ENCODE measurements at regions not wholly inside any gene's neighbourhood (a gene's known extent, or its start where the extent isn't known, plus 50 kb on each side); places are given as distances from the start of the nearest gene placed in this dataset.
A peak's percentile ranks its signal among the peaks of the same experiment; 100 is the strongest.

DNA sequence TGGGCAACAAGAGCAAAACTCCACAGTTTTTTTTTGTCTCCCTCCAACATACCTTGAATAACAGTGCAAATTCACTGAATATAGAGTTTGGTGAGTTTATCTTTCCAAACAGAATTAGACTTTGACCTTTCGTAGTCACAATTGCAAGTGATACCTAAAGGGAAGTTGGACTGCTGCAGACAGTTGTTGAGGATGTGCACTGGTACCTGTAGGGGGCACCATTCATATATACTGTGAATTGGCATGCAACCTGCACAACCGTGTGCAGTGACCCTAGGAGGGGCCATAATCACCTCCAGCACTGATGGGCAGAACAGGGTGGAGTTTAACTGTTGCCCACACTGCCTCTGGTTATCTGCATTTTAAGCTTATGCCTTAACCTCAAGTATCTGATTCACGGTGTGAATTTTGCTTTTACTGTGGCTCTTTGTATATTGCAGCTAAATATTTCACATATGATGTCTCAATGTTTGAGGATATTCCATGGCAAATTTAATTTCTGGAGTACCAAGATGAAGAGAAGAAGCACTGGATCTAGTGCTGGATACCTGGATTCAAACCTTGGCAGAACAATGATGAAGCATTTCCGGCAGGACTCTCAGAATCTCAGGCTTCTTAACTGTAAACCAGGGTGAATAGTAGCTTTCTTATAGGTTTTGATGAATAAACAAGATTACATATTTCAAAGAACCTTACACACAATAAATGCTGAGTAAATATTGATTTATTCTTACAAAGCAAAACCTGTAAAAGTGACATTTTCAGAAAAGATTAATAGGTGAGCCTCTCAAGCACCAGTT is 144.3 kb downstream of the ACTBL2 start:
- no peaks in the 10 kb centered on the region for H3K36me3 ChIP-seq
- no peak for DNase-seq (ENCODE audit: low spot score in 2 of 2)
- H3K9me3 ChIP-seq = no peaks in the 10 kb centered on the region
- intact Hi-C loops (cut with DNase I; ENCODE audit: low total_unique reads) = no loop called here
- TF ChIP-seq, protein P1, sequence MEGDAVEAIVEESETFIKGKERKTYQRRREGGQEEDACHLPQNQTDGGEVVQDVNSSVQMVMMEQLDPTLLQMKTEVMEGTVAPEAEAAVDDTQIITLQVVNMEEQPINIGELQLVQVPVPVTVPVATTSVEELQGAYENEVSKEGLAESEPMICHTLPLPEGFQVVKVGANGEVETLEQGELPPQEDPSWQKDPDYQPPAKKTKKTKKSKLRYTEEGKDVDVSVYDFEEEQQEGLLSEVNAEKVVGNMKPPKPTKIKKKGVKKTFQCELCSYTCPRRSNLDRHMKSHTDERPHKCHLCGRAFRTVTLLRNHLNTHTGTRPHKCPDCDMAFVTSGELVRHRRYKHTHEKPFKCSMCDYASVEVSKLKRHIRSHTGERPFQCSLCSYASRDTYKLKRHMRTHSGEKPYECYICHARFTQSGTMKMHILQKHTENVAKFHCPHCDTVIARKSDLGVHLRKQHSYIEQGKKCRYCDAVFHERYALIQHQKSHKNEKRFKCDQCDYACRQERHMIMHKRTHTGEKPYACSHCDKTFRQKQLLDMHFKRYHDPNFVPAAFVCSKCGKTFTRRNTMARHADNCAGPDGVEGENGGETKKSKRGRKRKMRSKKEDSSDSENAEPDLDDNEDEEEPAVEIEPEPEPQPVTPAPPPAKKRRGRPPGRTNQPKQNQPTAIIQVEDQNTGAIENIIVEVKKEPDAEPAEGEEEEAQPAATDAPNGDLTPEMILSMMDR (IDR thresholded peaks at IDR 0.05) = no peak
- TF ChIP-seq POLR2A (IDR thresholded peaks at IDR 0.05) (no peak), POLR2AphosphoS5 (IDR thresholded peaks at IDR 0.05) (no peak)
- H3K4me3 ChIP-seq = no peak overlapping the region
- no peak overlapping the region for H3K27ac ChIP-seq
- no peaks in the 10 kb centered on the region for H3K27me3 ChIP-seq
- no peaks in the 10 kb centered on the region for H3K4me1 ChIP-seq

DNA sequence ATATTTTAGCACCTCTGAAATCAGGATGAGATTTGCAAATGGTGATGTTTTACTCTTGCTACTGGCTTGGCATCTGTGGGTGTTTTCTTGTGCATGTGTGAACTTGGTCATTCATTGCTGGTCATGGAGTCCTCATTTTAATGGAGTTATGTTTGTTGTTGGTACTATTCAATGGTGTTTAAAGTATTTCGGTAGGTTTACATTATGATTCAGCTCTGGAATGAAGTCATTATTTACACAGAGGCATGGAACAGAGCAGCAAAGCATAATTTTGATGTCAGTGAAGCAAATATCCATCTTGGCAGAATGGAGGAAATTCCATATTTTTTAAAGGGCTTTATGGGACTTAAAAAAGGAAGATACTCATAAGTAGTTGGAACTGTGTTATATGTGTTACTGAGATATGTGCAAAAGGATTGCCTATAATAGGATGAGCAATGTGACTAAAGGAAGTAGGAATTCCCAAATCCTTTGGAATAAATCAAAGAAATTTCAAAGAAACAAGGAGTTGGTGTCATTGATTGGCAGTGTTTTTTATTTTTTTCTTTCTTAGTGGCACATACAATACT is 147.4 kb downstream of the ACTBL2 start:
- Histone ChIP-seq H3K36me3 (no peaks in the 10 kb centered on the region), H3K27ac (no peak overlapping the region), H3K27me3 (no peaks in the 10 kb centered on the region), H3K9me3 (no peaks in the 10 kb centered on the region), H3K4me1 (peaks cover 0 to 6% of the 10 kb centered on the region in 2 donors), H3K4me3 (no peak overlapping the region)
- intact Hi-C loops (cut with DNase I; ENCODE audit: low total_unique reads) = no loop called here
- TF ChIP-seq, protein P1 (IDR thresholded peaks at IDR 0.05) = no peak
- TF ChIP-seq POLR2A (IDR thresholded peaks at IDR 0.05) (no peak), POLR2AphosphoS5 (IDR thresholded peaks at IDR 0.05) (no peak)
- no peak for DNase-seq (ENCODE audit: low spot score in 2 of 2)

DNA sequence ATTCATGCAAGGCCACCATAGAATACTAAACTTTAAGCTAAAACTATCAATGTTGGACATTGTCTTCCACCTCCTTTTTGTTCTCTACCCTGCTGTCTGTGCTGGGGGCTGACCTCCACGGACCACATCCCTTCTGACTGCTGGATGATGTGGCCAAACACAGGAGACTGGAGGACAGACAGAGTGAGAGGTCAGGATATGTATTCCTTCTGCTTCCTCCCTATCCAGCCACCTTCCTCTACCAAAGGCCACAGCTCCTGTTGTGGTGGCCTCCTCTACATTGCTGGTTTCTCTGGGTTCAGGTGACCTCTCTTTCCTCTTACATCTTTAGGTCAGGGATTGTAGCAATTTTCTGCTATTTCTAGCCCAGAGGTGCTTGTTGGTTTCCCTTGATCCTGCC is 148.1 kb downstream of the ACTBL2 start:
- H3K27ac ChIP-seq = no peak overlapping the region

DNA sequence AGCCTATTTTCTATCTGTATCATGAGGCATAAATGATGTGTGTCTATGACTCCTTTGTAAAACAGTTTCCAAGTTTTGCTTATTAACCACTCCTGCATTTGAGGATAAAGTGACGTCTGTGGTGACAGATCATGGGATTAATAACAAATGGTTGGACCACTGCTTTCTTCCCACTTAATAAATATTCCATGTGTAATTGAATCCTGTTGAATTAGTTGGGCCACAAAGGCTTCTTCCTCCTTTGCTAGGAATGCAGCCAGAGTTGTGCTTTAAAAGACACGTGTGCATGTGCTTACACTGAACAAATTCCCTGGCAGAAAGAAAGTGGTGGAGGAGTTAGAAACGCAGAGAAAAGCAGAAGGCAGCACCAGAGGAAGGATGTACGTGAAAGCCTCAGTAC is 150.2 kb downstream of the ACTBL2 start:
- intact Hi-C loops (cut with DNase I; ENCODE audit: low total_unique reads) = no loop called here
- Histone ChIP-seq H3K27me3 (no peaks in the 10 kb centered on the region), H3K4me1 (peaks cover 0 to 6% of the 10 kb centered on the region in 2 donors), H3K36me3 (no peaks in the 10 kb centered on the region), H3K9me3 (no peaks in the 10 kb centered on the region), H3K4me3 (no peak overlapping the region), H3K27ac (peak overlapping the region in 1 of 2 donors; percentile 60)
- TF ChIP-seq, protein P1 (IDR thresholded peaks at IDR 0.05) = no peak
- TF ChIP-seq POLR2AphosphoS5 (IDR thresholded peaks at IDR 0.05) = peak in 1 of 3 donors; percentile 10
- no peak for DNase-seq (ENCODE audit: low spot score in 2 of 2)

More for the DNA sequence above, 148.1 kb downstream of the ACTBL2 start:
- no peak for DNase-seq (ENCODE audit: low spot score in 2 of 2)
- no peaks in the 10 kb centered on the region for H3K36me3 ChIP-seq
- peaks cover 0 to 6% of the 10 kb centered on the region in 2 donors for H3K4me1 ChIP-seq
- intact Hi-C loops (cut with DNase I; ENCODE audit: low total_unique reads) = no loop called here
- no peak overlapping the region for H3K4me3 ChIP-seq
- no peaks in the 10 kb centered on the region for H3K27me3 ChIP-seq
- no peaks in the 10 kb centered on the region for H3K9me3 ChIP-seq
- TF ChIP-seq POLR2AphosphoS5 (IDR thresholded peaks at IDR 0.05) (no peak), POLR2A (IDR thresholded peaks at IDR 0.05) (no peak)
- TF ChIP-seq, protein P1 (IDR thresholded peaks at IDR 0.05) = no peak
